ENCODE measurements at regions not wholly inside any gene's neighbourhood (a gene's known extent, or its start where the extent isn't known, plus 50 kb on each side); places are given as distances from the start of the nearest gene placed in this dataset.

DNA sequence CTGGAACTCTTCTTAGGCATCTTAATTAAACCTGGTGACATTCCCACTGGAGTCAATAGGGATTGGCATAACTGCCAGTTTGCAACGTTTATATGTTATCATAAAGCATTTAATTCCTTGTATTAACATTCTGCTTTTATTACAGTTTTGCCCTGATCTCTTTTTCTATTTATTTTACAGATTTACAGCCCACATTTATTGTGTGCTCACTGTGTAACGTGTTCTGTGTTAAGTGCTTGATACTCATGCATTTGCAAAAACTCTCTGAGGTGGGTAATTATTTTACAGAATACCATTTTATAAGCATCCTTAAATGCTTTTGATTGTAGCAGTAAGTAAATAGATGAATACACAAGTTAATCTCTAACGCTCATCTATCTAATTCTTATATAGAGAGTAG, 341.5 kb upstream of the FAR2 start:
- no peak for DNase-seq (ENCODE audit: low read depth, low spot score)

DNA sequence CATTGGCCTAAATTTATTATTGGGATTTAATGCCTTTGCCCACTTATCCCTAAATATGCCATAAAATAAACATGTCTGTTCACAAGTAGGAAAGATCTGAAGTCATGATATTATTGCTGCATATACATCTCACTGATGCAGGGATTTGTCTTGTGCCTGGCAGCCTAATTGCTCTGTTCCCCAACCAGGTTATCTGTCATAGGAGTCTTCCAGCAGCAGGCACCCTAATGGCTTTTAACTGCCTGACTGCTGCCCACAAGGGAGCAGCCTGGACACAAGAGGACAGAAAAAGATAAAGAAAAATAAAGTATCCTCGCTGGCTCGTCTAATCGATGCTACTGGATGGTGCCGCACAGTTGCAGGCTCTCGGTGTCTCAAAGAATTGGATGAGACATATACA, 337.6 kb upstream of the FAR2 start:
- no peak overlapping the region for H3K4me2 ChIP-seq (ENCODE audit: control insufficient read depth, extremely low read depth, insufficient read depth, low read depth, low read length)
- H3K27me3 ChIP-seq (ENCODE audit: control insufficient read depth, extremely low read depth, insufficient read depth, low read length), result no peaks in the 10 kb centered on the region
- H3K36me3 ChIP-seq (ENCODE audit: control insufficient read depth in 2 of 2, extremely low read depth in 1 of 2, insufficient read depth in 2 of 2, low read length in 2 of 2), result no peaks in the 10 kb centered on the region
- H2AFZ ChIP-seq (ENCODE audit: control insufficient read depth, low read length), result no peak overlapping the region
- H3K9me1 ChIP-seq (ENCODE audit: control insufficient read depth, extremely low read depth, insufficient read depth, low read length), result no peaks in the 10 kb centered on the region
- no peaks in the 10 kb centered on the region for H4K20me1 ChIP-seq (ENCODE audit: control insufficient read depth, extremely low read depth, insufficient read depth, low read length)
- DNase-seq (ENCODE audit: low read depth, low spot score) (no peak), FAIRE-seq (no peak)
- dilution Hi-C loops (cut with MboI; ENCODE audit: extremely low pct_ligation_motif_present, low sequenced_read_pairs), result no loop called here
- H3K9ac ChIP-seq (ENCODE audit: control insufficient read depth, extremely low read depth, insufficient read depth, low read length), result no peak overlapping the region
- H3K27ac ChIP-seq (ENCODE audit: control insufficient read depth, insufficient read depth, low read length), result no peak overlapping the region
- H3K9me3 ChIP-seq (ENCODE audit: control insufficient read depth, low read depth, low read length), result no peaks in the 10 kb centered on the region
- H3K4me3 ChIP-seq (ENCODE audit: control insufficient read depth in 2 of 3, extremely low read depth in 1 of 3, insufficient read depth in 2 of 3, low read depth in 1 of 3, low read length in 3 of 3), result no peak overlapping the region
- peaks cover 7% of the 10 kb centered on the region for H3K4me1 ChIP-seq (ENCODE audit: control insufficient read depth, extremely low read depth, insufficient read depth, low read length)
- TF ChIP-seq, protein P1, sequence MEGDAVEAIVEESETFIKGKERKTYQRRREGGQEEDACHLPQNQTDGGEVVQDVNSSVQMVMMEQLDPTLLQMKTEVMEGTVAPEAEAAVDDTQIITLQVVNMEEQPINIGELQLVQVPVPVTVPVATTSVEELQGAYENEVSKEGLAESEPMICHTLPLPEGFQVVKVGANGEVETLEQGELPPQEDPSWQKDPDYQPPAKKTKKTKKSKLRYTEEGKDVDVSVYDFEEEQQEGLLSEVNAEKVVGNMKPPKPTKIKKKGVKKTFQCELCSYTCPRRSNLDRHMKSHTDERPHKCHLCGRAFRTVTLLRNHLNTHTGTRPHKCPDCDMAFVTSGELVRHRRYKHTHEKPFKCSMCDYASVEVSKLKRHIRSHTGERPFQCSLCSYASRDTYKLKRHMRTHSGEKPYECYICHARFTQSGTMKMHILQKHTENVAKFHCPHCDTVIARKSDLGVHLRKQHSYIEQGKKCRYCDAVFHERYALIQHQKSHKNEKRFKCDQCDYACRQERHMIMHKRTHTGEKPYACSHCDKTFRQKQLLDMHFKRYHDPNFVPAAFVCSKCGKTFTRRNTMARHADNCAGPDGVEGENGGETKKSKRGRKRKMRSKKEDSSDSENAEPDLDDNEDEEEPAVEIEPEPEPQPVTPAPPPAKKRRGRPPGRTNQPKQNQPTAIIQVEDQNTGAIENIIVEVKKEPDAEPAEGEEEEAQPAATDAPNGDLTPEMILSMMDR (optimal IDR thresholded peaks at IDR 0.05 in 1 of 3, IDR thresholded peaks at IDR 0.05 in 1 of 3, conservative IDR thresholded peaks at IDR 0.05 in 1 of 3; ENCODE audit: extremely low read depth in 1 of 3, insufficient read depth in 2 of 3, low read length in 3 of 3), result no peak
- no peak for TF ChIP-seq EZH2 (IDR thresholded peaks at IDR 0.05; ENCODE audit: low read length)
- no peaks in the 10 kb centered on the region for H3K79me2 ChIP-seq (ENCODE audit: control insufficient read depth, insufficient read depth, low read length)

More for the DNA sequence above, 341.5 kb upstream of the FAR2 start:
- H3K36me3 ChIP-seq (ENCODE audit: control insufficient read depth in 2 of 2, extremely low read depth in 1 of 2, insufficient read depth in 2 of 2, low read length in 2 of 2), result no peaks in the 10 kb centered on the region
- H2AFZ ChIP-seq (ENCODE audit: control insufficient read depth, low read length), result no peak overlapping the region
- FAIRE-seq, result no peak
- H3K9me3 ChIP-seq (ENCODE audit: control insufficient read depth, low read depth, low read length), result no peaks in the 10 kb centered on the region
- H3K4me1 ChIP-seq (ENCODE audit: control insufficient read depth, extremely low read depth, insufficient read depth, low read length), result no peaks in the 10 kb centered on the region
- H3K4me3 ChIP-seq (ENCODE audit: control insufficient read depth in 2 of 3, extremely low read depth in 1 of 3, insufficient read depth in 2 of 3, low read depth in 1 of 3, low read length in 3 of 3), result no peak overlapping the region
- H3K9ac ChIP-seq (ENCODE audit: control insufficient read depth, extremely low read depth, insufficient read depth, low read length), result no peak overlapping the region
- no peak overlapping the region for H3K4me2 ChIP-seq (ENCODE audit: control insufficient read depth, extremely low read depth, insufficient read depth, low read depth, low read length)
- H3K27ac ChIP-seq (ENCODE audit: control insufficient read depth, insufficient read depth, low read length), result no peak overlapping the region
- TF ChIP-seq, protein P1 (optimal IDR thresholded peaks at IDR 0.05 in 1 of 3, IDR thresholded peaks at IDR 0.05 in 1 of 3, conservative IDR thresholded peaks at IDR 0.05 in 1 of 3; ENCODE audit: extremely low read depth in 1 of 3, insufficient read depth in 2 of 3, low read length in 3 of 3), result no peak
- no peak for TF ChIP-seq EZH2 (IDR thresholded peaks at IDR 0.05; ENCODE audit: low read length)
- no peaks in the 10 kb centered on the region for H3K79me2 ChIP-seq (ENCODE audit: control insufficient read depth, insufficient read depth, low read length)
- dilution Hi-C loops (cut with MboI; ENCODE audit: extremely low pct_ligation_motif_present, low sequenced_read_pairs), result no loop called here
- no peaks in the 10 kb centered on the region for H3K9me1 ChIP-seq (ENCODE audit: control insufficient read depth, extremely low read depth, insufficient read depth, low read length)
- no peaks in the 10 kb centered on the region for H4K20me1 ChIP-seq (ENCODE audit: control insufficient read depth, extremely low read depth, insufficient read depth, low read length)
- no peaks in the 10 kb centered on the region for H3K27me3 ChIP-seq (ENCODE audit: control insufficient read depth, extremely low read depth, insufficient read depth, low read length)

Data from keratinocyte (primary cell).